ENCODE measurements at regions not wholly inside any gene's neighbourhood (a gene's known extent, or its start where the extent isn't known, plus 50 kb on each side); places are given as distances from the start of the nearest gene placed in this dataset.

DNA sequence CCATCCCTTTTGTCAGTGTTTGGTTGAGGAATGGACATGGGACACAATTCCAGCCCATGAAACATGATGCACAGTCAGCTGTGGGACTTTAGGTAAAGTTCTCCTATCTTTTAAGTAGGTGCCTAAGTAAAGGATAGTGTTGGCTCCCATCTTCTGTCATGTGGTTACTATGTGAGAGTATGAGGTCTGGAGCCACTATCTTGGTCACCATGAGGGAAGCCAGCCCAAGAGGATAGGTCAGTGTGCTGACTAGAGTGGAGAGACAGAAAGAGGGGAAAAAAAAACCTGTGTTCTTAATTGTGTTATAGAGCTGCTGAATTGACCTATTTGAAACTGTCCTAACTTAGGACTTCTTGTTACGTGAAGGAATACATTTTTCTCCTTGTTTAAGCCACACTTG is 89.7 kb upstream of the NAMPT start:
- no peaks in the 10 kb centered on the region for H3K36me3 ChIP-seq
- DNase-seq (ENCODE audit: low spot score) = no peak
- H3K4me3 ChIP-seq = no peak overlapping the region
- no peaks in the 10 kb centered on the region for H3K9me3 ChIP-seq
- no peak overlapping the region for H3K27ac ChIP-seq
- peaks cover 0 to 6% of the 10 kb centered on the region in 2 donors for H3K4me1 ChIP-seq (ENCODE audit: control insufficient read depth in 1 of 2, low read depth in 2 of 2)
- ATAC-seq (ENCODE audit: insufficient number of reproducible peaks, low FRiP score, low read depth) = no peak
- TF ChIP-seq, protein P1, sequence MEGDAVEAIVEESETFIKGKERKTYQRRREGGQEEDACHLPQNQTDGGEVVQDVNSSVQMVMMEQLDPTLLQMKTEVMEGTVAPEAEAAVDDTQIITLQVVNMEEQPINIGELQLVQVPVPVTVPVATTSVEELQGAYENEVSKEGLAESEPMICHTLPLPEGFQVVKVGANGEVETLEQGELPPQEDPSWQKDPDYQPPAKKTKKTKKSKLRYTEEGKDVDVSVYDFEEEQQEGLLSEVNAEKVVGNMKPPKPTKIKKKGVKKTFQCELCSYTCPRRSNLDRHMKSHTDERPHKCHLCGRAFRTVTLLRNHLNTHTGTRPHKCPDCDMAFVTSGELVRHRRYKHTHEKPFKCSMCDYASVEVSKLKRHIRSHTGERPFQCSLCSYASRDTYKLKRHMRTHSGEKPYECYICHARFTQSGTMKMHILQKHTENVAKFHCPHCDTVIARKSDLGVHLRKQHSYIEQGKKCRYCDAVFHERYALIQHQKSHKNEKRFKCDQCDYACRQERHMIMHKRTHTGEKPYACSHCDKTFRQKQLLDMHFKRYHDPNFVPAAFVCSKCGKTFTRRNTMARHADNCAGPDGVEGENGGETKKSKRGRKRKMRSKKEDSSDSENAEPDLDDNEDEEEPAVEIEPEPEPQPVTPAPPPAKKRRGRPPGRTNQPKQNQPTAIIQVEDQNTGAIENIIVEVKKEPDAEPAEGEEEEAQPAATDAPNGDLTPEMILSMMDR (IDR thresholded peaks at IDR 0.05) = no peak
- no peaks in the 10 kb centered on the region for H3K27me3 ChIP-seq (replicated peaks; ENCODE audit: insufficient read depth)

DNA sequence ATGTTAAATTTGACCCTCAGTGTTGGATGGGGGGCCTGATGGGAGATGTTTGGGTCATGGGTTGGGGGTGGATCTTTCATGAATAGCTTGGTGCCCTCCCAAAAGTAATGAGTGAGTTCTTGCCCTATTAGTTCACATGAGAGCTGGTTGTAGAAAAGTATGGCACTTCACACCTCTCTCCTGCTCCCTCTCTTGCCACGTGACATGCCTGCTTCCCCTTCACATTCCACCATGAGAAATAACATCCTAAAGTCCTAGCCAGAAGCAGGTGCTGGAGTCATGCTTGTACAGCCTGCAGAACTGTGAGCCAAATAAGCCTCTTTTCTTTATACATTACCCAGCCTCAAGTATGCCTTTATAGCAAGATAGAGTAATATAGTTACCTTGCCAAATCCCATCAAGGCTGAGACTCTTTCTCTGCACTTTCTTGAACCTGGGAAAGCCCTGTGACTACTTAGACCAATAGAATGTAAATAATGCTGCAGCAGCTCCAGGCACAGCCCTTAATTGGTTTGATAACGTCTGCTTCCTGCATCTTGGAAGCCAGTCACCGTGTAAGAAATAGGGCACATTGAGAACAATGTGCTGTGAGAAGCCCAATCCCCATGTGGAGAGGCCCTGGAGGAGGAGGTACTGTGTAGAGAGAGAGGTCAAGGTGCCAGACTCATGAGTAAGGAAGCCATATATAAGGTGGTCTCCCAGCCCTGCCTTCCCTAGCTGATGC is 88.0 kb upstream of the NAMPT start:
- H3K36me3 ChIP-seq = no peaks in the 10 kb centered on the region
- no peaks in the 10 kb centered on the region for H3K9me3 ChIP-seq
- no peak for DNase-seq (ENCODE audit: low spot score)
- no peak overlapping the region for H3K27ac ChIP-seq
- no peak for ATAC-seq (ENCODE audit: insufficient number of reproducible peaks, low FRiP score, low read depth)
- TF ChIP-seq, protein P1 (IDR thresholded peaks at IDR 0.05) = no peak
- H3K4me1 ChIP-seq (ENCODE audit: control insufficient read depth in 1 of 2, low read depth in 2 of 2) = peaks cover 0 to 4% of the 10 kb centered on the region in 2 donors
- H3K4me3 ChIP-seq = no peak overlapping the region
- H3K27me3 ChIP-seq (replicated peaks; ENCODE audit: insufficient read depth) = no peaks in the 10 kb centered on the region

DNA sequence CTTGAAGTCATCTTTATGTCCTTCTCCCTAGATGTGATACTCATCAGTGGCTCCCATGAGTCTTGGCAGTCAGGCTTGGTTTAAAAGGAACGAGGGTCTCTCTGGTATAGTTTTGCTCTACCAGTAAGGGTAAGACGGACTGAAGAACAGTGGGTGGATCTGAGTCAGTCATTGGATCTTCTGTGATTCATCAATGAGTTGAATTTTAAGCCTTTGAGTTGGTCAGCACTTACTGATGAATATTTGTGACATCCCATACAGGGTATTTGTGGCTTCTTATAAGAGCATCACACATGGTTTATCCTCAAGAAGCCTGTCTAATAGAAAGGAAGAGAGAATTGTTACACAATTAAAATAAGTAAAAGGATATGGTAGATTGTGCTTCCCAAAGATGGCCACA is 87.3 kb upstream of the NAMPT start:
- TF ChIP-seq, protein P1 (IDR thresholded peaks at IDR 0.05) = no peak
- no peaks in the 10 kb centered on the region for H3K27me3 ChIP-seq (replicated peaks; ENCODE audit: insufficient read depth)
- H3K9me3 ChIP-seq = no peaks in the 10 kb centered on the region
- no peak for DNase-seq (ENCODE audit: low spot score)
- no peak overlapping the region for H3K27ac ChIP-seq
- H3K4me3 ChIP-seq = no peak overlapping the region
- ATAC-seq (ENCODE audit: insufficient number of reproducible peaks, low FRiP score, low read depth) = no peak
- H3K4me1 ChIP-seq (ENCODE audit: control insufficient read depth in 1 of 2, low read depth in 2 of 2) = peaks cover 0 to 4% of the 10 kb centered on the region in 2 donors
- H3K36me3 ChIP-seq = no peaks in the 10 kb centered on the region

DNA sequence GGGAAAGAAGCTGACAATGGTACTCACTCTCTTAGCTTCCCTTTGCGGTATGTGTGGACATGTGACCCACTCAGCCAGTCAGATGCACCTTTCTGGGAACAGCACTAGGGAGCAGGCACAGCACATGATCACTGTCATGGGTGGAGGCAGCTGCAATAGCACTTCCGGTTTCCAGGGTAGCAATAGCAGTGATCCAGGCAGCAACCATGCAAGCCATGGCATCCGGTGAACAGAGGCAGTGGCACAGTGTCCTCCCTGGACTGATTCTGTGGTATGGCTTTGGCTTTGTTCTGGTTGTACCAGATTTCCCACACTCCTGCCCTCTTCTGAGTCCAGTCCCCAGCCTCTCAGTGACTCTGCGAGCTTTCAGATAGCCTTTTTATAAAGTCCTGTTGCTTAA is 86.8 kb upstream of the NAMPT start:
- TF ChIP-seq, protein P1 (IDR thresholded peaks at IDR 0.05) = no peak
- Histone ChIP-seq H3K4me1 (ENCODE audit: control insufficient read depth in 1 of 2, low read depth in 2 of 2) (peaks cover 0 to 4% of the 10 kb centered on the region in 2 donors), H3K9me3 (no peaks in the 10 kb centered on the region), H3K27me3 (replicated peaks; ENCODE audit: insufficient read depth) (no peaks in the 10 kb centered on the region), H3K27ac (no peak overlapping the region), H3K36me3 (no peaks in the 10 kb centered on the region), H3K4me3 (no peak overlapping the region)
- ATAC-seq (ENCODE audit: insufficient number of reproducible peaks, low FRiP score, low read depth) (no peak), DNase-seq (ENCODE audit: low spot score) (no peak)

DNA sequence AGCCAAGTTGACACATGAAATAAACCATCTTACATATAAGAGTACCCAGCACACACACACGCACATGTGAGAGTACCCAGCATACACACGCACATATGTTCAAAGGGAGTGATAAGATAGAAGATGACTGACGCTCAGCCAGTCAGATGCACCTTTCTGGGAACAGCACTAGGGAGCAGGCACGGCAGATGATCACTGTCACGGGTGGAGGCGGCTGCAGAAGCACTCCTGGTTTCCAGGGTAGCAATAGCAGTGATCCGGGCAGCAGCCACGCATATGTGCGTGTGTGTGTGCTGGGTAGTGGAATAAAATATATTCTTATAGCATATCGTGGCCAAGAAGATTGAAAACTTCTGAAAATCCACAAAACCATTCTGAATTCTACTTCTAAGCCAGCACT is 85.8 kb upstream of the NAMPT start:
- H3K4me3 ChIP-seq = no peak overlapping the region
- no peak for DNase-seq (ENCODE audit: low spot score)

More for the DNA sequence above, 85.8 kb upstream of the NAMPT start:
- no peaks in the 10 kb centered on the region for H3K9me3 ChIP-seq
- H3K27me3 ChIP-seq (replicated peaks; ENCODE audit: insufficient read depth) = no peaks in the 10 kb centered on the region
- TF ChIP-seq, protein P1 (IDR thresholded peaks at IDR 0.05) = no peak
- H3K4me1 ChIP-seq (ENCODE audit: control insufficient read depth in 1 of 2, low read depth in 2 of 2) = no peaks in the 10 kb centered on the region
- no peaks in the 10 kb centered on the region for H3K36me3 ChIP-seq
- no peak for ATAC-seq (ENCODE audit: insufficient number of reproducible peaks, low FRiP score, low read depth)
- H3K27ac ChIP-seq = no peak overlapping the region

Measured in thoracic aorta (tissue), 2 donors.